Retinal pigment epithelial cell (primary cell): ENCODE measurements at regions not wholly inside any gene's neighbourhood (a gene's known extent, or its start where the extent isn't known, plus 50 kb on each side); places are given as distances from the start of the nearest gene placed in this dataset.
A peak's percentile ranks its signal among the peaks of the same experiment; 100 is the strongest.

Source experiments
- DNase-seq: peaks from one replicate; pipeline ENCODE4 v3.0.0-alpha.2; 2010; ENCODE audit warnings: low read depth
- H3K4me3 ChIP-seq: 2 replicates; pipeline ENCODE4 v1.5.1; 2011; ENCODE audit warnings: mild to moderate bottlenecking, low read length, control low read depth, moderate library complexity
- CTCF ChIP-seq: conservative IDR thresholded peaks from 2 replicates; pipeline ENCODE4 v1.5.1; 2011; ENCODE audit warnings: low read depth, low read length, control low read depth, inconsistent platforms

GRCh38 chr10:29748109-29748650 is 113.4 kb upstream of the SVIL start:
- no peak overlapping the region for H3K4me3 ChIP-seq
- TF ChIP-seq CTCF, result no peak
- no peak for DNase-seq

GRCh38 chr10:29746080-29746797 is 111.5 kb upstream of the SVIL start:
- DNase-seq, result no peak
- no peak for TF ChIP-seq CTCF
- H3K4me3 ChIP-seq, result no peak overlapping the region

GRCh38 chr10:29740981-29741545 is 106.3 kb upstream of the SVIL start:
- H3K4me3 ChIP-seq, result no peak overlapping the region
- no peak for DNase-seq
- TF ChIP-seq CTCF, result no peak

- no peak for TF ChIP-seq CTCF
- DNase-seq, result no peak
- no peak overlapping the region for H3K4me3 ChIP-seq
Observed at GRCh38 chr10:29738341-29738740, 103.6 kb upstream of the SVIL start.

- TF ChIP-seq CTCF, result no peak
- no peak for DNase-seq
- peak overlapping the region; percentile 34 for H3K4me3 ChIP-seq
Observed at GRCh38 chr10:29737074-29737593, 102.4 kb upstream of the SVIL start.

GRCh38 chr10:29736366-29737073 is 101.7 kb upstream of the SVIL start:
- peak overlapping the region; percentile 47 for H3K4me3 ChIP-seq
- no peak for TF ChIP-seq CTCF
- DNase-seq, result no peak
